ENCODE measurements at regions not wholly inside any gene's neighbourhood (a gene's known extent, or its start where the extent isn't known, plus 50 kb on each side); places are given as distances from the start of the nearest gene placed in this dataset.
A peak's percentile ranks its signal among the peaks of the same experiment; 100 is the strongest.
"Not testable (repeated sequence)": the region's sequence is repeated elsewhere in the genome, so short reads cannot be mapped to it uniquely, and the experiment has no call there.

DNA sequence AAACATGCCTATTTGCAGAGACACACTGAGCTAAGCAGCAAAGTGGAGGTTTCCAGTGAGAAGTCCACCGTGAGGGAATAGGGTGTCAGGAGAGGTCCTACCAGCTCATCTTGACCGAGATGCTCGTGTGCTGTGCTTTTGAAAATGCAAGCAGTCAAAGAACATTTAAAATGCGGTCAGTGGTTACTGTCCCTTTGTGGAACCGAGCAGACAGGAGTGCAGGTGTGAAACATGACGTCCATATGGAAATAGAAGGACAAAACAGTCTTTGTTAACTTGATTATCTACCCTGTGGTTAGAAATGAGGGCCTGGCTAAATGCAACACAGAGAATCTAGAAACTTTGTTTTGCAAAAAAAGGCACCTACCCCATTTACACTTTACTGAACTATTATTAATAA, 473.3 kb downstream of the SPATA31A6 start:
- DNase-seq (ENCODE audit: low spot score), result not testable (repeated sequence)

DNA sequence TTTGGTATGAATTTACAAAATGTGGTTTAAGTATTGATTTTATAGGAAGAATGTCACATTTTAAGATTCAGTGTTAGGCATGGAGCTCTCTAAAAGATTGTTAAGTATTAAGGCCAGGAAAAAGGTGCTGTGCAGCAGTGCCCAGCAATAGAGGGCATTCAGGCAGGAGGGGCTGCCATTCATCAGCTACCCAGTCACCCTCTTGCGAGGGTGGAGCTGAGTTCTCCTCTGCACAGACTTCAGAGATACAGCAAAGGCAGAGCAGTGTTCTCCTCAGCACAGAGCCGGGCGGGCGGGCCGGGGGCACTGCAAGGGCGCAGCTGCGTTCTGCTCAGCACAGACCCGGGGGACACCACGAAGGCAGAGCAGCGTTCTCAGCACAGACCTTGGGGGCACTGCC, 474.0 kb downstream of the SPATA31A6 start:
- DNase-seq (ENCODE audit: low spot score), result not testable (repeated sequence)

DNA sequence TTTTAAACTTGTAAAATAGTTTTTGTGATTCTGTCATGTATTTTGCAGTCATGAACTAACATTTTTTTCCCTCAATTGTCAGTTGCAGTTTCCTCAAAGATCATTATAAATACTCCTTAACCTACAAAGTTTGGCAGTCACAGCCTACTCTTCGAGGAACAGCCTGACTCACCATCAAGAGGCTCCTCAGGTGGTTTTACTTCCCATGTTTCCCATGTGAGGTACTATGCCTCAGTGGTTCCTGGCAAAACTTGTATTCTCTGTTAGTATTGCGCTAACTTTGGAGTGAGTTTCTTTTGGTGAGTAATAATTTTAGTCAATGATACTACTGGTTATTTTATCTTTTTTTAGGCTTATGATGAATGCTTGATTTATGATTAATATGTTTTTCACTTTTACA, 513.7 kb downstream of the SPATA31A6 start:
- not testable (repeated sequence) for DNase-seq (ENCODE audit: low spot score)

DNA sequence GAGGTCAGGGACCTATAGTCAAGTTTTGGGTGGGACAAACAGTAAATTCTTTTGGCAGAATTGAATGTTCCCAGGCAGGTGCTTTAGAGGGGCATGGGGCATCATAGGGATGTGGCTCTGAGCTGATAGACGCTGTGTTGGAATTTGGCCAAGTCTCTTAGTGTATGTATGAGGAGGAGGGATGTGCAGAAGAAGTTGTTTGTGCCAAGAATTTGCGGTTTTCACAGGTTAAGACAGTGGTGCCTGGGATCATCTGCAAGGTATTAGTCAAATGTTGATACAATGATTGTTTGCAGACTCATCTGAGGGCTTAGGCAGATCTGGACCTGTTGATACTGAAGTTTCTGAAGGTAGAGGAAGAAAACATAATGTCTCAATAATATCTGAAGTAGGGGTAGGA, 519.4 kb downstream of the SPATA31A6 start:
- DNase-seq (ENCODE audit: low spot score), result not testable (repeated sequence)

DNA sequence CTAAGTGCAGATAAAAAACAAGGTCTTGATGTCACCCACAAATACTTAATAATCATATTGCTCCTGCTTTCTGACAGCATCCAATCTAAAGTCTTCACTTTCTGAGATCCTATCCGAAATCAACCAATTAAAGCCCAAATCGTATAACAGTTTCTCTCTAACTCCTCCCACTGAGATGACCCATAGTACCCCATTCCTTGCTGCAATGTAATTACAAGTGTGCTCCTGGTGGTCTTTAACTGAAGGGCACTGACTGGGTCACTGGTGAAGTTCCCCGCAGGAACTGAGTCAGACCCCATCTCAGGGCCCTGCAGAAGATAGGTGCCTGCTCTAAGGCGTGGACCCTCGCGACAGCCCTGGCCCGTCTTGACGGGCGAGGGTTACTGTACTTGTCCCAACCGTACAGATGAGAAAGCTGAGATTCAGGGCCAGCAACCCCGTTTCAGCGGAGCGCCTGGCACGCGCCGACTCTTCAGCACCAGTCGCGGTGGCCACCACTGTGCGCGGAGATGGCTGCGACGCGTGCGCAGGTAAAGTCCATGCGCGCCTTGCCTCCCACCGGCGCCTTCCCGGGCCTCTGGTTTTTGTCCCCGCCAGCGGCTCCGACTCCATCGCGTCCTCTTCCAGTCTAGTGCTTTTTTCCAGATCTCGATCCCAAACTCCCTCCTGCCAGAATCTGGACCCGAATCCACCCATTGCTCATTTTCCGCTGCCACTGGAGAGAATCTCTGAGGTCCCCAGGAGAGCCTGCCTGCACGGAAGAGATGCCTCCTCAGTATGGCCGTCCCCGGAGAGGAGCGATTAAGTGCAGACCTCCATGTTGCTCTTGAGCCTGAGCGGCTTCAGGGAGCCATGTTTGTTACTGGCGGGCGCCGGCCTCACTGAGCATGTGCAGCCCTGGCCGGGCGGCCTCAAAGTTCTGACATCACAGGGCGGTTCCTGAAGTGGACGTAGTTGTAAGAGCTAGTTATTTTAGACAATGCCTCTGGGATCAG, 541.7 kb downstream of the SPATA31A6 start:
- DNase-seq (ENCODE audit: low spot score), result not testable (repeated sequence)

DNA sequence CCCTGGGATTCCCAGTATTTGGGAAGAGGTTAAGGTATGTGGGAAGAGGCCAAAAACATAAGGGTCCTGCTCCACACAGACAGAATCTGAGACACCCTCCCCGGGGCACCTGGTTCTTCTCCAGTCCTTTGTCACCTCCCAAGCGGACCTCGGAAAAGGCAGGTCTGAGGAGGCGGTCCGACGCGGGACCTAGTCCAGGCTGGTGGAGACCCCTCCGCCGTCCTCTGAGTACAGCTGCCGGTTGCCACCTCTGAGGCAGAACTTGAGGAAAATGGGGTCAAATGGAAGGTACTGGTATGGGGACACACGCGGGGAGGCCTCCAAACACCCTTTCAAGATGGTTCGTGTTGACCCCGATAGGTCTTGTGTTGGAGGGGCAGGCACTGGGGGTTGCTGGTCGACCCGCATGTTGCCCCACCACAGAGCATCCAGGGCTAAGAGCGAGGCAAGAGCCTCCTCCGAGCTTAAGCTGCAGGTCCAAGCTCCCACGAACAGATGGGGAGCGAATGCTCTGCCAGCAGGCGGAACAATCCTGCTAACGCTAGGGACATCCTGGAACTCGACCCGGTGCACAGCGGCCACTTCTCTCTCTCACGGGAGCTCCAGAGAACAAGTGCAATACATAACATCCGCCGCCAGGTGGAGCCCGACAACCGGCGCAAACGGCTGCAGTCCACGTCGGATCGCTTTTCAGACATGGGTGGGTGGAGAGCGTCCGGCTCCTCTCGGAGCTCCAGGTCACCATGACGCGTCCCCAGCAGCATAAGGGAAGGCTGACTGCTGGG, 559.8 kb downstream of the SPATA31A6 start:
- peak; percentile 47 for DNase-seq (ENCODE audit: low spot score)

DNA sequence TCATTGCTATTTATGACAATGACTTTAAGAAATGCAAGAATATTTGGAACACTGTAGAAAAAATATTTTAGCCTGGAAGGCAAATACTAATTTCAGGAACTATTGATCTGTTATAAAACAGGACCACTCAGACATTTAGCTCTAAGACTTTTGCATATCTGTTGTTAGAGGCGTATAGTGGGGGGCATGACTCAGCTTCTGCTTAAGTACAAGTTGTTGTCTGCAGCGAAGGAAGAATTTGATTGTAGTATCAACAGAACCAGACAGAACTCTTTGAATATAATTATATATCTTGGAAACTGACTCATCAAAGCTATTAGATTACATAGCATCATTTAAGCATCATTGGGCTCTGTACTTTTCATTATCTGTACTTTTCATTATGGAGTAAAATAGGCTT, 573.8 kb downstream of the SPATA31A6 start:
- not testable (repeated sequence) for DNase-seq (ENCODE audit: low spot score)

DNA sequence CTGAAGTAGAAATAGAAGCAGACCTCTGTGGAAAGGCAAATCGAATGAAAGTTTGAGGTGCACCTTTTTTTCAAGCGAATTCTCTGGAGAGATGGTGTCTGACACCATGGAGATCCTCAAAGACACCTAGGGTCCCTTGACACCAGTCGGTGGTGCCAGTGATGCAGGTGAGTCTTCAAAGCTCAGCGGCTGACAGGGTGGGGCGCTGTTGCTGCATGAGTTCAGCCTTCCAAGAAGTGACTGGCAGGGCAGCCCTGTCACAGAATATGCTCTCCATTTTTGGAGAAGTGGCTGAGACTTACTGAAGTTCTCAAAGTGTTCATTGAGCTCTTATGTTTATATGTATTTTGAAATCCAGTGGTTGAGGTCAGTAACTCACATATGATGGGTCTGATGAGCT, 575.9 kb downstream of the SPATA31A6 start:
- DNase-seq (ENCODE audit: low spot score), result not testable (repeated sequence)

DNA sequence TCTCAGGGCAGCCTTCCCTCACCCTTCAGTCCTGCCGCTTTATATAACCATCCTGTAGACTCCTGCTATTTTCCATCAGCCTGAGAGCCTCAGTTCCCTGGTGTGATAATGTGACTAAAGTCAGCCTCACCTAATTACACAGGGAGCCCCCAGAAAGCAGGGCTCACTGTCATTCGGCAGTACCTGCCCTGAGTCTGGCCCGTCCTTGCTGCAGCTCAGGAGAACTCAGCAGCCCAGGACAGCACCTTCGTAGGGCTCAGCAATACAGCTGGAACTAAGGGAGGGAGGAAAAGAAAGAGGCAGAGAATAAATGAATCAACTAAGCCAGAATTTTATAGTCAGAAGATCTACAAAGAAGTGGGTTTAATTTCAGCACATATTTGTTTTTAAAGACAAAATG, 598.7 kb downstream of the SPATA31A6 start:
- not testable (repeated sequence) for DNase-seq (ENCODE audit: low spot score)

DNA sequence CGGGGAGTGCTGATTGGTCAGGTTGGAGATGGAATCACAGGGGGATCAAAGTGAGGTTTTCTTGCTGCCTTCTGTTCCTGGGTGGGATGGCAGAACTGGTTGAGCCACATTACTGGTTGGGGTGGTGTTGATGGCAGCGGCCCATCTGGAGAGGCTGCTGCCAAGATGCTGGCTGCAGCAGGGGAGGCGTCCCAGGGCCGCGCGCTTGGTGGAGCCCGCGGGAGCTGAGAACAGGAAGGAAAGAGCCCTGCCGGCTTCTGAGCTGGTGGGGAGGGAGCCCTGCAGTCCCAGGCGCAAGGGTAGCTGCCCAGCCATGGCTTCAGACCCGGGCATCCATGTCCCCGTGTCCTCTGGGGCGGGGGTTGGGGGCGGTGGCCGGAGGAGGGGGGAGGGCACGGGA, 609.3 kb downstream of the SPATA31A6 start:
- DNase-seq (ENCODE audit: low spot score), result not testable (repeated sequence)

DNA sequence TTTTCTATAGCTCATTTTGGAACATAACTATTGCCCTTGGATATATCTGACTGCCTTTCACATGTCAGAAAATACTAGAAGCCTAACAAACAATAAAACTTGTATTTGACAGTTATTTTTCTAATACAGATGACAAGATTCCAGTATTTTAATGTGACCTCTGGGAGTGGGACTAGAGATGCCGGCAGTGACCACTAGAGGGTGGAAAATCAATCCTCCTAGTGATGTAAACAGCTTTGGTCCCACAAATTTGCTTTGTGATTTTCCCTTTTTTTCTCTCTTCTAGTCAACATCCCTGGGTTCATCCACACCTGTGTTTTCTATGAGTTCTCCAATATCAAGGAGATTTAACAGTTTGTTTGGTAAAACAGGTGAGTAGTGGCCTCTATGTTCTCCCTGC, 615.1 kb downstream of the SPATA31A6 start:
- not testable (repeated sequence) for DNase-seq (ENCODE audit: low spot score)

DNA sequence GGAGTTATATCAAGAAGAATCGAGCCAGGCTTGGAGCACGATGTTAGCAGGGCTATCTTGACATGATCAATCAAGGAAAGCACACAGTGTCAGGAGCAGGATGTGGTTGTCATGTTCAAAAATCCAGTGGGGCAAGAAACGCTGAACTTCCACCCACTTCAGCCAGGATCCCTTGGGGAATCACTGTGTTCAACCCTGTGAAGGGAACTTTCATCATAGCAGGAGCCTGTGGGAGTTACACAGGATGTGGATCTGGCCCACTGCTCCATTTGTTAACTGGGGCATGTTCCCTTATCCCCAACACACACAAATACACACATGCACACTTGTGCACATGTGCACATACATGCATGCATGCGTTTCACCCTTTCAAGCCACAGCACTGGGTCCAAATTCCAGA, 619.3 kb downstream of the SPATA31A6 start:
- not testable (repeated sequence) for DNase-seq (ENCODE audit: low spot score)

DNA sequence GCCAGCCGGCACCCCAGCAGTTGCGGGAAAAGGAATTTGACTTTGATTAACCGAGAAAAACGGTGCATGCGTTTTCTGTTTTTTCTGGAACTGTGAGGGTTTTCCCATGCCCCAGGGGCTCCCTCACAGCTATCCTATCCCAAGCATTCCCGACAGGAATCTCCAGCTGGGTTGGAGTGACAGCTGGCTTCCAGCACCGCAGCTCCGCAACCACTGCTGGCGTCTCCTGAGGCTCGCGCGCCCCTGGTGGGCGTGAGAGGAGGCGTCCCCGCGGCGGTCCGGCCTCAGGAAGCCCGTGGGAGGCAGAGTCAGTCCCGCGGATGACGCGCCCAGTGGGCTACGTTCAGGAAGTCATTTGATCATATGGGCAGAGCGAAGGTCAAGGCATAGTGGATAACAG, 623.2 kb downstream of the SPATA31A6 start:
- DNase-seq (ENCODE audit: low spot score), result not testable (repeated sequence)

DNA sequence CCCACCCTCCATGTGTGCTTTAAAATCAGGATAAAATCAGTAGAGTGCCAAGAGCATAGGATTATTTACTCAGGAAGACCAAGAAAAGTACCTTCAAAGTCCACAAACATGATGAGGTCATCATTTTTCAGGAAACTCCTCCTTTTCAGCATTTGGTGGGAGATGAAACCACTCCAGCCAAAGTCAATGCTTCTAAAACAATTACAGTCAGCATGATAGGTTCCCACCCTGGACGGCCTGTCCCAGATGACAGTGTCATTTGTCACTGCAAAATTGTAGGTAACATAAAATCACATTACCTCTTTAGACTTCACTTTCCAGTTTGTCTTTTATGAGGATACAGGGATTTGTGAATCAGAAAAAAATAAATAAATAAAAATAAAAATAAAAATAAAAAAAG, 638.0 kb downstream of the SPATA31A6 start:
- DNase-seq (ENCODE audit: low spot score), result not testable (repeated sequence)

DNA sequence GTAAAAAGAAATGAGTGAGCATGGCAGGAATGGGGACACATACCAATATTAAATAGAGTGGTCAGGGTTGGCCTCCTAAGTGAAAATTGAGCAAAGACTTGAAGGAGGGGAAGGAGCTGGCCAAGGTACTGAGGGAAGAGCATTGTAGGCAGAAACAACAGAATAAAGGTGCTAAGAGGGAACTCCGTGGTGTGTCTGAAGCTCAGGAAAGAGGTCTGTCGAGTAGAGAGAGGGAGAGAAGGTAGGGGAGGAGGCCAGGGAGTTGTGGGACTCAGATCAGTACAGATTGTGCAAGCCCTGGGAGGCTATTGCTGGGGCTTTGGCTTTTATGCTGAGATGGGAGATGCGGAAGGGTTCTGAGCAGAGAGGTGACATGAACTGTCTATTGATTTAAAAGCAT, 664.7 kb downstream of the SPATA31A6 start:
- not testable (repeated sequence) for DNase-seq (ENCODE audit: low spot score)

DNA sequence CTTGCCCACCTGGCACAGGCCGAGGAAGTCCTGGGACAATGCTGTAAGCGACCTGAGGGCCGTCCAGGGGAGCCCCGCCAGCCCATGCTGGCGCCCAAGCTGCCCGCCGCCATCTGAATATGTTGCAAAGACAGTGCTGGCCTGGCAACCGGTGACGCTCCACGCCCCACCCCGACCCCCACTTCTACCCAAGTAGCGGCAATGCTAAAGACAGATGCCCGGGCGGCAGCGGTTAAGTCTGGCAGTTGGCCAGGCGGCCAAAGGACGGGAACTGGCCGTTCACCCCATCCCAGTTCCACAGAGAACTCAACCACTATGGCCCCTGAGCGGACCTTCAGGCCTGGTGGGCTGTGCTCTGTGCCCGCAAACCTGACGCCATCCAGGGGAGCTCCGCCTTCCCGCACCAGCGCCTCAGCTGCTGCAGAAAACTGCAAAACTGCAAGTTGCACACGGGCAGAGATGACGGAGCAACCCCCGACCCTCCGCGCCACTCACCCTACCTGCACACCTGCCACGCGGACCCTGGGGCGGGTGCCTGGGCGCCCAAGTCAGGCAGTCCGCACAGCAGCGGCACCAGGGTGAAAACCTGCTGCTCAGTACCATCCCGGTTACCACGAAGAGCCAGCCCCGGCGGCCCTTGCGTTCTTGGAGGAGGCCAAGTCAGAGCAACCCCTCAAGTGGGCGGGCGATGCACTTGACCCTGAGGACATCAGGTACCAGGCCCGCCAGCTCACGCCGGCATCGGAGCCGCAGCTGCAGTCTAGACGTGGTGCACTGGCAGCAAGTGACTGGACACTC, 667.6 kb downstream of the SPATA31A6 start:
- not testable (repeated sequence) for DNase-seq (ENCODE audit: low spot score)

DNA sequence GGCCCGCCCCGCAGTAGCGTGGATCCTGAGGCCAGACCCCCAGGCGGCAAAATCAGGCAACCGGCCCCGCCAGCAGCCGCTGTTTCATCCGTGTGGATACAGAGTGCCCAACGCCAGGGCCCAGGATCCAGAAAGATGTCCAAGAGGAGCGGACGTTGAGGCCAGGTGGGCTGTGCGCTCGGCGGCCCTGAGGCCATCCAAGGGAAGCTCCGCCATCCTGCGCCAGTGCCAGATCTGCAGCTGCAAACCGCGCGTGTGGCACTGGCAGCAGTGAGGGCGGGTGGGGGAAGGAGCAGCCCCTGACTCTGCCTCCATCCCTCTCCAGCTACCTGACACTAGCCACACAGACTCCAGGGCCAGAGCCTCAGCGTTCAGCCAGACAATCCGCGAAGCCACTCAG, 668.2 kb downstream of the SPATA31A6 start:
- not testable (repeated sequence) for DNase-seq (ENCODE audit: low spot score)

DNA sequence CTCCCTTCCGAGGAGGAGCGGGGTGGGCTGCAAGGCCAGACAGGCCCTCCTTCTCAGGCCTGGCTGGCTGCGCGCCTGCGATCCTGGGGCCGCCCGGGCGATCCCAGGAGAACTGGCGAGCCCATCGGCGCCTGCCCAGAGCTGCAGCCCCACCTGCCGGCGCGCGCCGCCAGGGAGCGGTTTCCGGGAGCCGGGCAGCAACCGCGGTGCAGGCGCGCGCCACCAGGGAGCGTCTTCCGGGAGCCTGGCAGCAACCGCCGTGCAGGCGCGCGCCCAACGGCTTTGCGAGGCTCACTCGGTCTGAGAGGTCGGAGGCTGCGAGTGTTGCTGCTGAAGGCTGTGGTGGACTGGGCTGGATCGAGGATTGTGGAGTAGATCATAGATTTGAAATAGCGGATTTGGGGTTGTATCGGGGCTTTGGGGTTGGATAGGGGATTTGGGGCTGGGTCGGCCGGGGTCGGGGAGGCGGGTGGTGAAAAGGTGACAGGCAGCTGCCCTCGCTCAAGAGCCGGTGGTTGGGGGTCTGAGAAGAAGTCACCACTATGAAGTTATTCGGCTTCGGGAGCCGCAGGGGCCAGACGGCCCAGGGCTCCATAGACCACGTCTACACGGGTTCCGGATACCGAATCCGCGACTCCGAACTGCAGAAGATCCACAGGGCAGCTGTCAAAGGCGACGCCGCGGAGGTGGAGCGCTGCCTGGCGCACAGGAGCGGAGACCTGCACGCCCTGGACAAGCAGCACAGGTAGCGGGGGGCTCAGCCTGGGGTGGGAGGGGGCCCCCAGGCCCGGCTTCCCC, 668.9 kb downstream of the SPATA31A6 start:
- DNase-seq (ENCODE audit: low spot score), result peak; percentile 38

DNA sequence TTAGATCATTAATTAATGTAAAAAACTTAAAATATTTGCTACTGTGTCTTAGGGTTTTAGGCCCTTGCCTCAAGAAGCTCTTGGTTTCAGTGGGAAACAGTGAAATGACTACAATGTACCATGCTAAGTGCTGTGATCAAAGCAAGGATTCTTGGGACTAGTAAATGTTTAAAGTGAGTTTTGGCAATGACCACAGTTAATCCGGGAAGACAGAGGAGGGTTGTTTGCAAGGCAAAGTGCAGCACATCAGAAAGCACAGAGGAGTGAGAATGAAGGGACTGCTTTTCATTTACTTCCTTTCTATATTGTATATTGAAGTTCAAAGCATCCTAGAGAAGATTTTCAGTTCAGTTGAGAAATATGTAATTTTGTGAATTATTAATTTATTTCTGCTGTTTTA, 676.7 kb downstream of the SPATA31A6 start:
- not testable (repeated sequence) for DNase-seq (ENCODE audit: low spot score)

DNA sequence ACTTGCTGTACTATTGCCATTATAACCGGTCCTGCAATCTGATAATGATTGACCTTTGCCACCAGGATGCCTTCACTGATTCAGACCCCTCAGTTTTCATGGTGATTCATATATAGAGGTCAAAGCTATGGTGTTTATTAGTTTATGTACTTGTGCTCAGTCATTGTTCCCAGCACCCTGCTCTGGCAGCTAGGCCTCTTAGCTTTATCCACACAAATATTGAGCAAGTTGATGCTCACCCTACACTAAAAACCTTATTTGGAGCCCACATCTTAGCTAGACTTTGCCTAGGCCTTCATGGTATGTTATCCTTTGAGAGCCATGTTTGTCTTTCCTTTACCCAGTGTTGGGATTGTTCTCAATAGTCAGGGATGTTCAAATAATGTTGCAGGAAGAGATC, 679.0 kb downstream of the SPATA31A6 start:
- not testable (repeated sequence) for DNase-seq (ENCODE audit: low spot score)

Measured in putamen (tissue), 1 donor.